ENCODE measurements at regions not wholly inside any gene's neighbourhood (a gene's known extent, or its start where the extent isn't known, plus 50 kb on each side); places are given as distances from the start of the nearest gene placed in this dataset.

- no peak overlapping the region for H3K4me3 ChIP-seq (ENCODE audit: low read depth in 2 of 2, low read length in 2 of 2)
- no peaks in the 10 kb centered on the region for H3K27me3 ChIP-seq (ENCODE audit: control insufficient read depth, insufficient read depth, low read length)
- in situ Hi-C loops (cut with HindIII; ENCODE audit: low pct_unique_long_range_greater_than_20kb, low sequenced_read_pairs) = no loop called here
- no peaks in the 10 kb centered on the region; the same call in 1 of the 2 replicates for H3K36me3 ChIP-seq (ENCODE audit: control insufficient read depth, insufficient read depth, low read length)
- POLR2A ChIA-PET = no interaction called here
- H3K27ac ChIP-seq (ENCODE audit: low read length) = peak overlapping the region; percentile 55; the same call in 1 of the 2 replicates
- H3K4me1 ChIP-seq (ENCODE audit: control insufficient read depth, insufficient read depth, low read length) = peaks cover 3% of the 10 kb centered on the region; the same call in 1 of the 2 replicates
- H3K9me3 ChIP-seq (ENCODE audit: control insufficient read depth, insufficient read depth, low read depth, low read length) = peaks cover 10% of the 10 kb centered on the region; the same call in 1 of the 2 replicates
- CTCF ChIA-PET = no interaction called here
- DNase-seq (ENCODE audit: low read depth, low spot score) = no peak
- no TSS peak for BruUV-seq (replicated peaks)
- TF ChIP-seq POLR2AphosphoS5 (IDR thresholded peaks at IDR 0.05; ENCODE audit: low read depth, low read length) = no peak
- TF ChIP-seq SIN3A (IDR thresholded peaks at IDR 0.05; ENCODE audit: borderline replicate concordance, insufficient read depth, low read depth, low read length) = no peak
- TF ChIP-seq, protein P1, sequence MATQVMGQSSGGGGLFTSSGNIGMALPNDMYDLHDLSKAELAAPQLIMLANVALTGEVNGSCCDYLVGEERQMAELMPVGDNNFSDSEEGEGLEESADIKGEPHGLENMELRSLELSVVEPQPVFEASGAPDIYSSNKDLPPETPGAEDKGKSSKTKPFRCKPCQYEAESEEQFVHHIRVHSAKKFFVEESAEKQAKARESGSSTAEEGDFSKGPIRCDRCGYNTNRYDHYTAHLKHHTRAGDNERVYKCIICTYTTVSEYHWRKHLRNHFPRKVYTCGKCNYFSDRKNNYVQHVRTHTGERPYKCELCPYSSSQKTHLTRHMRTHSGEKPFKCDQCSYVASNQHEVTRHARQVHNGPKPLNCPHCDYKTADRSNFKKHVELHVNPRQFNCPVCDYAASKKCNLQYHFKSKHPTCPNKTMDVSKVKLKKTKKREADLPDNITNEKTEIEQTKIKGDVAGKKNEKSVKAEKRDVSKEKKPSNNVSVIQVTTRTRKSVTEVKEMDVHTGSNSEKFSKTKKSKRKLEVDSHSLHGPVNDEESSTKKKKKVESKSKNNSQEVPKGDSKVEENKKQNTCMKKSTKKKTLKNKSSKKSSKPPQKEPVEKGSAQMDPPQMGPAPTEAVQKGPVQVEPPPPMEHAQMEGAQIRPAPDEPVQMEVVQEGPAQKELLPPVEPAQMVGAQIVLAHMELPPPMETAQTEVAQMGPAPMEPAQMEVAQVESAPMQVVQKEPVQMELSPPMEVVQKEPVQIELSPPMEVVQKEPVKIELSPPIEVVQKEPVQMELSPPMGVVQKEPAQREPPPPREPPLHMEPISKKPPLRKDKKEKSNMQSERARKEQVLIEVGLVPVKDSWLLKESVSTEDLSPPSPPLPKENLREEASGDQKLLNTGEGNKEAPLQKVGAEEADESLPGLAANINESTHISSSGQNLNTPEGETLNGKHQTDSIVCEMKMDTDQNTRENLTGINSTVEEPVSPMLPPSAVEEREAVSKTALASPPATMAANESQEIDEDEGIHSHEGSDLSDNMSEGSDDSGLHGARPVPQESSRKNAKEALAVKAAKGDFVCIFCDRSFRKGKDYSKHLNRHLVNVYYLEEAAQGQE (IDR thresholded peaks at IDR 0.05; ENCODE audit: insufficient read depth in 1 of 2, low read depth in 2 of 2, low read length in 1 of 2) = no peak
- no peak for TF ChIP-seq TCF7L2 (IDR thresholded peaks at IDR 0.05; ENCODE audit: low read depth, low read length)
- no peak for TF ChIP-seq CTCF (IDR thresholded peaks at IDR 0.05)
- no peak for ATAC-seq
- intact Hi-C loops (cut with micrococcal nuclease; ENCODE audit: unreplicated experiment) = no loop called here
Measured at GRCh38 chr6:77286541-77286940, 176.8 kb downstream of the HTR1B start.

- intact Hi-C loops (cut with micrococcal nuclease; ENCODE audit: unreplicated experiment) (no loop called here), in situ Hi-C loops (cut with HindIII; ENCODE audit: low pct_unique_long_range_greater_than_20kb, low sequenced_read_pairs) (no loop called here)
- H3K36me3 ChIP-seq (ENCODE audit: control insufficient read depth, insufficient read depth, low read length) = no peaks in the 10 kb centered on the region
- ChIA-PET POLR2A (no interaction called here), CTCF (no interaction called here)
- no peak for DNase-seq (ENCODE audit: low read depth, low spot score)
- no peak for ATAC-seq
- peaks cover 13% of the 10 kb centered on the region for H3K9me3 ChIP-seq (ENCODE audit: control insufficient read depth, insufficient read depth, low read depth, low read length)
- TF ChIP-seq SIN3A (IDR thresholded peaks at IDR 0.05; ENCODE audit: borderline replicate concordance, insufficient read depth, low read depth, low read length) (no peak), POLR2AphosphoS5 (IDR thresholded peaks at IDR 0.05; ENCODE audit: low read depth, low read length) (no peak), TCF7L2 (IDR thresholded peaks at IDR 0.05; ENCODE audit: low read depth, low read length) (no peak), CTCF (IDR thresholded peaks at IDR 0.05) (no peak)
- TF ChIP-seq, protein P1 (IDR thresholded peaks at IDR 0.05; ENCODE audit: insufficient read depth in 1 of 2, low read depth in 2 of 2, low read length in 1 of 2) = no peak
- no TSS peak for BruUV-seq (replicated peaks)
- H3K27ac ChIP-seq (ENCODE audit: low read length) = no peak overlapping the region
- no peaks in the 10 kb centered on the region for H3K27me3 ChIP-seq (ENCODE audit: control insufficient read depth, insufficient read depth, low read length)
- no peaks in the 10 kb centered on the region for H3K4me1 ChIP-seq (ENCODE audit: control insufficient read depth, insufficient read depth, low read length)
- no peak overlapping the region for H3K4me3 ChIP-seq (ENCODE audit: low read depth in 2 of 2, low read length in 2 of 2)
Measured at GRCh38 chr6:77273929-77274328, 189.4 kb downstream of the HTR1B start.

Measured in Panc1 (cell line).